DOHH2 (cell line): ENCODE measurements at regions not wholly inside any gene's neighbourhood (a gene's known extent, or its start where the extent isn't known, plus 50 kb on each side); places are given as distances from the start of the nearest gene placed in this dataset.

Experiments
- CTCF ChIP-seq: fragments of 200-600 bp; sonication (generic); IDR thresholded peaks from one replicate; pipeline ENCODE4 v1.5.1; 2014; ENCODE audit warnings: antibody characterized with exemption, mild to moderate bottlenecking, low read depth, low read length; ENCODE audit not compliant: poor library complexity, severe bottlenecking
- EZH2phosphoT487 ChIP-seq: fragments of 200-600 bp; sonication (generic); IDR thresholded peaks from 2 replicates; pipeline ENCODE4 v1.6.1; 2017; ENCODE audit warnings: borderline replicate concordance, mild to moderate bottlenecking, antibody characterized with exemption, low read length, moderate library complexity, mixed read lengths

DNA sequence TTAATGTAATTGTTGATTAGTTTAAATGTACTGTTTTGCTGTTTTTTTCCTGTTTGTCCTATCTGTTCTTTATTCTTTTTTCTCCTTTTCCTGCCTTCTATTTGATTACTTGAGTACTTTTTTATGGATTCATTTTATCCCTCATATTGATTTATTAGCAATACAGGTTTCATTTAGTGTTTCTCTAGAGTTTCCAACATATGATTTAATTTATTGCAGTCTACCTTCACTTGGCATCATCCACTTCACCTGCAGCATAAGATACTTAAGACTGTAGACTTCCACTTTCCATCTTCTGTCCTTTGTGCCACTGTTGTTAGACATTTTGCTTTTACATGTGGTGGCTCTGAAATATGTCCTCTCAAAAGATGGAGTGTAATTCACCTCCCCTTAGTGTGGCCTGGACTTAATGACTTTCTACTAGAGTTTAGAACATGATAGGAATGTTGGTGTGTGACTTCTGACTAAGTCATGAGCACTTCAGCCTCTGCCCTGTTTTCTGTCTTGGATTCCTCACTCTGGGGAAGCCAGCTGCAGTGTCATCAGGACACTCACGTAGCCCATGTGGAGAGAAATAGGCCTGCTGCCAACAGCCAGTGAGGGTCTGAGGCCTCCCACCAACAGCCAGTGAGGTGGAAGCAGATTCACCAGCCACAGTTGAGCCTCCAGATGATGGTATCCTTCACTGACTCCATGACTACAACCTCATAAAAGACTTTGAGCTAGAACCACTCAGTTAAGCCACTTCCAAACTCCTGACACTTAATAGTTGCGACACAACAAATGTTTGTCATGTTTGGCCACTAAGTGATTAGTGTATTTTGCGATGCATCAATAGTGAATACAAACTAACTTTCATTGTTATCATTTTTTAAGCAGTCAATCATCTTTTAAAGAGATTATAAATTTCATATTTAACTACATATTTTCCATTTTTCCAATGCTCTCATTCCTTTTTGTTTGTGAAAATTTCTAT, 643.5 kb upstream of the DPP6 start:
- no peak for TF ChIP-seq CTCF
- no peak for TF ChIP-seq EZH2phosphoT487
